Gastrocnemius medialis (tissue), 4 donors: ENCODE measurements at regions not wholly inside any gene's neighbourhood (a gene's known extent, or its start where the extent isn't known, plus 50 kb on each side); places are given as distances from the start of the nearest gene placed in this dataset.

Experiments used
- ATAC-seq, 2 donors: fragments of 150-250 bp; one replicate each; pipeline ENCODE4 v1.9.1; 2016
- DNase-seq, 2 donors: peaks; one replicate each; pipeline ENCODE4 v3.0.0-alpha.2; 2019
- H3K27ac ChIP-seq, 4 donors: fragments of 200-600 bp; sonication (generic); 1 replicate in 1 of 4; 2 replicates in 3 of 4; pipeline ENCODE4 v1.5.1; 2016 to 2018; ENCODE audit warnings: mild to moderate bottlenecking in 2 of 4, moderate library complexity in 1 of 4
- H3K27me3 ChIP-seq, 3 donors: fragments of 200-600 bp; sonication (generic) in 2 of 3; 1 replicate in 1 of 3; 2 replicates in 2 of 3; pipeline versions ENCODE4 v1.5.1 to v1.6.0; 2016 to 2019; ENCODE audit warnings: mild to moderate bottlenecking in 1 of 3, moderate library complexity in 1 of 3
- H3K36me3 ChIP-seq, 2 donors: fragments of 200-600 bp; sonication (generic) in 1 of 2; one replicate each; pipeline ENCODE4 v1.5.1; 2017 to 2018
- H3K4me1 ChIP-seq, 2 donors: fragments of 200-600 bp; sonication (generic) in 1 of 2; one replicate each; pipeline ENCODE4 v1.5.1; 2016 to 2017; ENCODE audit warnings: mild to moderate bottlenecking in 2 of 2
- H3K4me3 ChIP-seq, 4 donors: fragments of 200-600 bp; sonication (generic) in 3 of 4; 1 replicate in 1 of 4; 2 replicates in 3 of 4; pipeline ENCODE4 v1.5.1; 2016 to 2019; ENCODE audit warnings: mild to moderate bottlenecking in 2 of 4
- H3K9me3 ChIP-seq, 3 donors: fragments of 200-600 bp; sonication (generic) in 2 of 3; 1 replicate in 1 of 3; 2 replicates in 2 of 3; pipeline ENCODE4 v1.5.1; 2016 to 2019
- CTCF ChIP-seq, 5 experiments: fragments of 450-650 bp in 3 of 5; fragments of 200-600 bp in 2 of 5; sonication (generic) in 2 of 5; IDR thresholded peaks in 4 of 5; conservative IDR thresholded peaks in 1 of 5; 1 replicate in 4 of 5; 2 replicates in 1 of 5; pipeline ENCODE4 v1.5.1; 2016 to 2019; ENCODE audit warnings: antibody characterized with exemption in 5 of 5, mild to moderate bottlenecking in 3 of 5, moderate library complexity in 3 of 5
- POLR2A ChIP-seq, 2 donors: fragments of 450-650 bp; IDR thresholded peaks; one replicate each; pipeline ENCODE4 v1.6.1; 2017; ENCODE audit warnings: antibody characterized with exemption in 2 of 2, mild to moderate bottlenecking in 2 of 2, moderate library complexity in 2 of 2
- in situ Hi-C, 4 donors: fragments of 200-750 bp; cut with MboI; loops; one replicate each; pipeline versions ENCODE4 v1.15.0 to v1.8.0; 2017; ENCODE audit warnings: low sequenced_read_pairs in 4 of 4
- intact Hi-C: fragments of 100-400 bp; cut with DNase I; formaldehyde crosslinking; loops from one replicate; pipeline ENCODE4 v1.15.1; 2023; ENCODE audit warnings: low total_unique reads

- intact Hi-C loops = no loop called here
- no peak for TF ChIP-seq POLR2A (IDR thresholded peaks at IDR 0.05)
- Histone ChIP-seq H3K36me3 (no peaks in the 10 kb centered on the region), H3K27me3 (peaks cover 0 to 6% (median 0%) of the 10 kb centered on the region in 3 donors), H3K4me1 (no peaks in the 10 kb centered on the region), H3K4me3 (no peak overlapping the region), H3K27ac (no peak overlapping the region), H3K9me3 (peaks cover 0 to 2% (median 0%) of the 10 kb centered on the region in 3 donors)
- in situ Hi-C loops = no loop called here
- ATAC-seq = no peak
- no peak for DNase-seq
Observed at GRCh38 chr2:89844221-89844943, 1152.9 kb downstream of the RPIA start.

GRCh38 chr2:89845532-89845931, 1154.1 kb downstream of the RPIA start:
- TF ChIP-seq POLR2A (IDR thresholded peaks at IDR 0.05) (no peak), CTCF (IDR thresholded peaks at IDR 0.05 in 4 of 5, conservative IDR thresholded peaks at IDR 0.05 in 1 of 5) (no peak)
- H3K9me3 ChIP-seq = peaks cover 0 to 1% (median 0%) of the 10 kb centered on the region in 3 donors
- in situ Hi-C loops = no loop called here
- no peaks in the 10 kb centered on the region for H3K4me1 ChIP-seq
- peaks cover 0 to 6% (median 0%) of the 10 kb centered on the region in 3 donors for H3K27me3 ChIP-seq
- H3K36me3 ChIP-seq = no peaks in the 10 kb centered on the region
- no peak overlapping the region for H3K4me3 ChIP-seq
- DNase-seq = no peak
- no peak overlapping the region for H3K27ac ChIP-seq
- intact Hi-C loops = no loop called here
- no peak for ATAC-seq

GRCh38 chr2:89848114-89848513, 1156.6 kb downstream of the RPIA start:
- intact Hi-C loops (no loop called here), in situ Hi-C loops (no loop called here)
- no peak overlapping the region for H3K27ac ChIP-seq
- ATAC-seq = no peak
- H3K9me3 ChIP-seq = peaks cover 0 to 3% (median 0%) of the 10 kb centered on the region in 3 donors
- H3K36me3 ChIP-seq = no peaks in the 10 kb centered on the region
- no peaks in the 10 kb centered on the region for H3K4me1 ChIP-seq
- peaks cover 0 to 10% (median 0%) of the 10 kb centered on the region in 3 donors for H3K27me3 ChIP-seq
- no peak overlapping the region for H3K4me3 ChIP-seq
- TF ChIP-seq POLR2A (IDR thresholded peaks at IDR 0.05) = no peak
- DNase-seq = no peak

GRCh38 chr2:89848763-89849368, 1157.4 kb downstream of the RPIA start:
- DNase-seq (no peak), ATAC-seq (no peak)
- Histone ChIP-seq H3K9me3 (peaks cover 0 to 3% (median 0%) of the 10 kb centered on the region in 3 donors), H3K27me3 (peaks cover 0 to 10% (median 0%) of the 10 kb centered on the region in 3 donors), H3K27ac (no peak overlapping the region), H3K4me3 (no peak overlapping the region), H3K4me1 (no peaks in the 10 kb centered on the region), H3K36me3 (no peaks in the 10 kb centered on the region)
- intact Hi-C loops (no loop called here), in situ Hi-C loops (no loop called here)
- TF ChIP-seq POLR2A (IDR thresholded peaks at IDR 0.05) (no peak), CTCF (IDR thresholded peaks at IDR 0.05 in 4 of 5, conservative IDR thresholded peaks at IDR 0.05 in 1 of 5) (no peak)

- ATAC-seq (no peak), DNase-seq (no peak)
- Histone ChIP-seq H3K36me3 (no peaks in the 10 kb centered on the region), H3K9me3 (peaks cover 0 to 3% (median 0%) of the 10 kb centered on the region in 3 donors), H3K4me3 (no peak overlapping the region), H3K27me3 (peaks cover 0 to 10% (median 0%) of the 10 kb centered on the region in 3 donors), H3K27ac (no peak overlapping the region), H3K4me1 (no peaks in the 10 kb centered on the region)
- intact Hi-C loops = no loop called here
- in situ Hi-C loops = no loop called here
- TF ChIP-seq CTCF (IDR thresholded peaks at IDR 0.05 in 4 of 5, conservative IDR thresholded peaks at IDR 0.05 in 1 of 5) (no peak), POLR2A (IDR thresholded peaks at IDR 0.05) (no peak)
Observed at GRCh38 chr2:89849731-89850130, 1158.3 kb downstream of the RPIA start.
